ENCODE measurements at regions not wholly inside any gene's neighbourhood (a gene's known extent, or its start where the extent isn't known, plus 50 kb on each side); places are given as distances from the start of the nearest gene placed in this dataset.

DNA sequence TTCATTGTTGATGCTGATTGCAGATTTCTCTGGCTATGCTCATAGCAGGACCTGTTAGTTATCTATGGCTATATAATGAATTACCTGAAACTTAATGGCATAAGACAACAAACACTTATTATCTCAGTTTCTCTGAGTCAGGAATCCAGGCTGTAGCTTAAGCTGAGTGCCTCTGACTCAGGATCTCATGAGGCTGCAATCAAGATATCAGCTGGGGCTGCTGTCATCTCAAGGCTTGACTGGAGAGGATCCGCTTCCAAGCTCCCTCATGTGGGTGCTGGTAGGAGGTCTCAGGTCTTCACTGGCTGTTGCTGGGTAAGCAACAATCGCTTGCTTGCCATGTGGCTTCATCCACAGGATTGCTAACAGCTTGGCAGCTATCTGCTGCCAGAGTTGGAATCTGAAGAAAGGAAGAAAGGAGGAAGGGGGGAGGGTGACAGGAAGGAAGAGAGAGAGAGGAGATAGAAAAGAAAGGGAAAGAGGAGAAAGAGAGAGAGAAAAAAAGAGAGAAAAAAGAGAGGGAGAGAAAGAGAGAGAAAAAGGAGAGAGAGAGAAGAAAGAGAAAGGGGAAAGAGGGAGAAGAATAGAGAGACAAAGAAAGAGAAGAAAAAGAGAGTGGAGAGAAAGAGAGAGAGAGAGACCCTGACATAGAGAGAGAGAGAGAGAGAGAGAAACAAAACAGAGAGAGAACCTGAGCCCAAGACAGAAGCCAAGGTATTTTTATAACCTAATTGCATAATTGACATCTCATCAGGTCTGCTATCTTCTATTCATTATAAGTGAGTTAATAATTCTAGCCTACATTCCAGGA is 579.0 kb upstream of the BTBD3 start:
- no peaks in the 10 kb centered on the region for H3K36me3 ChIP-seq (replicated peaks in 1 of 2; ENCODE audit: control insufficient read depth in 1 of 2, insufficient read depth in 2 of 2, low read length in 2 of 2)
- H3K4me3 ChIP-seq (replicated peaks in 1 of 3; ENCODE audit: insufficient read depth in 1 of 3, low read depth in 2 of 3, low read length in 3 of 3), result no peak overlapping the region
- 5% methylated on average over 2 of the region's 2 CpGs for WGBS (ENCODE audit: low lambda C conversion rate)
- no TSS peak for BruUV-seq (replicated peaks)
- DNase-seq (ENCODE audit: low spot score) (no peak), ATAC-seq (no peak), FAIRE-seq (no peak)
- no peaks in the 10 kb centered on the region for H3K4me1 ChIP-seq (ENCODE audit: insufficient read depth, low read length)
- no peak overlapping the region for H3K9ac ChIP-seq (ENCODE audit: insufficient read depth, low read depth, low read length)
- TF ChIP-seq SUZ12 (IDR thresholded peaks at IDR 0.05; ENCODE audit: low read depth, low read length) (no peak), ZNF24 (IDR thresholded peaks at IDR 0.05) (no peak), GTF2F1 (IDR thresholded peaks at IDR 0.05; ENCODE audit: low read length) (no peak), SRF (IDR thresholded peaks at IDR 0.05; ENCODE audit: low read depth, low read length) (no peak)
- TF ChIP-seq, protein P1, sequence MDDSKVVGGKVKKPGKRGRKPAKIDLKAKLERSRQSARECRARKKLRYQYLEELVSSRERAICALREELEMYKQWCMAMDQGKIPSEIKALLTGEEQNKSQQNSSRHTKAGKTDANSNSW (CRISPR knock-in tag; IDR thresholded peaks at IDR 0.05; ENCODE audit: borderline replicate concordance), result no peak
- TF ChIP-seq, protein P2, sequence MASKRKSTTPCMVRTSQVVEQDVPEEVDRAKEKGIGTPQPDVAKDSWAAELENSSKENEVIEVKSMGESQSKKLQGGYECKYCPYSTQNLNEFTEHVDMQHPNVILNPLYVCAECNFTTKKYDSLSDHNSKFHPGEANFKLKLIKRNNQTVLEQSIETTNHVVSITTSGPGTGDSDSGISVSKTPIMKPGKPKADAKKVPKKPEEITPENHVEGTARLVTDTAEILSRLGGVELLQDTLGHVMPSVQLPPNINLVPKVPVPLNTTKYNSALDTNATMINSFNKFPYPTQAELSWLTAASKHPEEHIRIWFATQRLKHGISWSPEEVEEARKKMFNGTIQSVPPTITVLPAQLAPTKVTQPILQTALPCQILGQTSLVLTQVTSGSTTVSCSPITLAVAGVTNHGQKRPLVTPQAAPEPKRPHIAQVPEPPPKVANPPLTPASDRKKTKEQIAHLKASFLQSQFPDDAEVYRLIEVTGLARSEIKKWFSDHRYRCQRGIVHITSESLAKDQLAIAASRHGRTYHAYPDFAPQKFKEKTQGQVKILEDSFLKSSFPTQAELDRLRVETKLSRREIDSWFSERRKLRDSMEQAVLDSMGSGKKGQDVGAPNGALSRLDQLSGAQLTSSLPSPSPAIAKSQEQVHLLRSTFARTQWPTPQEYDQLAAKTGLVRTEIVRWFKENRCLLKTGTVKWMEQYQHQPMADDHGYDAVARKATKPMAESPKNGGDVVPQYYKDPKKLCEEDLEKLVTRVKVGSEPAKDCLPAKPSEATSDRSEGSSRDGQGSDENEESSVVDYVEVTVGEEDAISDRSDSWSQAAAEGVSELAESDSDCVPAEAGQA (IDR thresholded peaks at IDR 0.05; ENCODE audit: low read depth), result no peak
- TF ChIP-seq, protein P2 (CRISPR knock-in tag; IDR thresholded peaks at IDR 0.05; ENCODE audit: borderline replicate concordance), result no peak
- TF ChIP-seq, protein P3, sequence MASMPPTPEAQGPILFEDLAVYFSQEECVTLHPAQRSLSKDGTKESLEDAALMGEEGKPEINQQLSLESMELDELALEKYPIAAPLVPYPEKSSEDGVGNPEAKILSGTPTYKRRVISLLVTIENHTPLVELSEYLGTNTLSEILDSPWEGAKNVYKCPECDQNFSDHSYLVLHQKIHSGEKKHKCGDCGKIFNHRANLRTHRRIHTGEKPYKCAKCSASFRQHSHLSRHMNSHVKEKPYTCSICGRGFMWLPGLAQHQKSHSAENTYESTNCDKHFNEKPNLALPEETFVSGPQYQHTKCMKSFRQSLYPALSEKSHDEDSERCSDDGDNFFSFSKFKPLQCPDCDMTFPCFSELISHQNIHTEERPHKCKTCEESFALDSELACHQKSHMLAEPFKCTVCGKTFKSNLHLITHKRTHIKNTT (CRISPR knock-in tag; IDR thresholded peaks at IDR 0.05), result no peak
- TF ChIP-seq, protein P4, sequence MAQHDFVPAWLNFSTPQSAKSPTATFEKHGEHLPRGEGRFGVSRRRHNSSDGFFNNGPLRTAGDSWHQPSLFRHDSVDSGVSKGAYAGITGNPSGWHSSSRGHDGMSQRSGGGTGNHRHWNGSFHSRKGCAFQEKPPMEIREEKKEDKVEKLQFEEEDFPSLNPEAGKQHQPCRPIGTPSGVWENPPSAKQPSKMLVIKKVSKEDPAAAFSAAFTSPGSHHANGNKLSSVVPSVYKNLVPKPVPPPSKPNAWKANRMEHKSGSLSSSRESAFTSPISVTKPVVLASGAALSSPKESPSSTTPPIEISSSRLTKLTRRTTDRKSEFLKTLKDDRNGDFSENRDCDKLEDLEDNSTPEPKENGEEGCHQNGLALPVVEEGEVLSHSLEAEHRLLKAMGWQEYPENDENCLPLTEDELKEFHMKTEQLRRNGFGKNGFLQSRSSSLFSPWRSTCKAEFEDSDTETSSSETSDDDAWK (CRISPR knock-in tag; IDR thresholded peaks at IDR 0.05), result no peak
- TF ChIP-seq, protein P5, sequence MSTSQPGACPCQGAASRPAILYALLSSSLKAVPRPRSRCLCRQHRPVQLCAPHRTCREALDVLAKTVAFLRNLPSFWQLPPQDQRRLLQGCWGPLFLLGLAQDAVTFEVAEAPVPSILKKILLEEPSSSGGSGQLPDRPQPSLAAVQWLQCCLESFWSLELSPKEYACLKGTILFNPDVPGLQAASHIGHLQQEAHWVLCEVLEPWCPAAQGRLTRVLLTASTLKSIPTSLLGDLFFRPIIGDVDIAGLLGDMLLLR (CRISPR knock-in tag; IDR thresholded peaks at IDR 0.05), result no peak
- TF ChIP-seq, protein P6, sequence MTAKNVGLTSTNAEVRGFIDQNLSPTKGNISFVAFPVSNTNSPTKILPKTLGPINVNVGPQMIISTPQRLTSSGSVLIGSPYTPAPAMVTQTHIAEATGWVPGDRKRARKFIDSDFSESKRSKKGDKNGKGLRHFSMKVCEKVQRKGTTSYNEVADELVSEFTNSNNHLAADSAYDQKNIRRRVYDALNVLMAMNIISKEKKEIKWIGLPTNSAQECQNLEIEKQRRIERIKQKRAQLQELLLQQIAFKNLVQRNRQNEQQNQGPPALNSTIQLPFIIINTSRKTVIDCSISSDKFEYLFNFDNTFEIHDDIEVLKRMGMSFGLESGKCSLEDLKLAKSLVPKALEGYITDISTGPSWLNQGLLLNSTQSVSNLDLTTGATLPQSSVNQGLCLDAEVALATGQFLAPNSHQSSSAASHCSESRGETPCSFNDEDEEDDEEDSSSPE (CRISPR knock-in tag; IDR thresholded peaks at IDR 0.05), result no peak
- POLR2A ChIA-PET, result no interaction called here
- in situ Hi-C loops (cut with HindIII; ENCODE audit: extremely low pct_ligation_motif_present, low pct_unique_long_range_greater_than_20kb) (no loop called here), intact Hi-C loops (cut with micrococcal nuclease; ENCODE audit: unreplicated experiment) (no loop called here)
- no peaks in the 10 kb centered on the region for H3K9me3 ChIP-seq (ENCODE audit: low read length)
- CTCF ChIA-PET (ENCODE audit: low intra/inter-chr PET ratio, low total read pairs), result no interaction called here
- H3K79me2 ChIP-seq (ENCODE audit: insufficient read depth, low read length), result no peaks in the 10 kb centered on the region
- no peak overlapping the region for H3K27ac ChIP-seq (ENCODE audit: extremely low read length, insufficient read depth, low read length)
- H3K4me2 ChIP-seq (ENCODE audit: low read depth, low read length), result no peak overlapping the region
- no peaks in the 10 kb centered on the region for H3K27me3 ChIP-seq (ENCODE audit: control insufficient read depth in 1 of 2, insufficient read depth in 2 of 2, low read length in 2 of 2)
- H2AFZ ChIP-seq (ENCODE audit: low read length), result no peak overlapping the region
- H4K20me1 ChIP-seq (ENCODE audit: insufficient read depth, low read length), result no peaks in the 10 kb centered on the region
